HepG2 (cell line): ENCODE measurements at regions not wholly inside any gene's neighbourhood (a gene's known extent, or its start where the extent isn't known, plus 50 kb on each side); places are given as distances from the start of the nearest gene placed in this dataset.

Experiments
- ASH2L ChIP-seq: fragments of 300-600, 200-600 bp; sonication (generic); IDR thresholded peaks from 2 replicates; pipeline ENCODE4 v1.7.0; 2017; ENCODE audit warnings: low read depth, mild to moderate bottlenecking, moderate library complexity, mixed read lengths, low read length; ENCODE audit not compliant: insufficient read length
- FOXC1 ChIP-seq: sonication (generic); formaldehyde crosslinking; IDR thresholded peaks from 2 replicates; pipeline ENCODE4 v1.8.0; 2022; ENCODE audit warnings: mild to moderate bottlenecking, missing genetic modification reagents, borderline replicate concordance
- MTF2 ChIP-seq: sonication (generic); formaldehyde crosslinking; IDR thresholded peaks from 2 replicates; pipeline ENCODE4 v1.5.0; 2020; ENCODE audit warnings: missing genetic modification reagents, borderline replicate concordance
- NBN ChIP-seq: fragments of 450-650 bp; conservative IDR thresholded peaks from 2 replicates; pipeline ENCODE4 v1.6.1; 2017
- PRDM4 ChIP-seq: sonication (generic); formaldehyde crosslinking; IDR thresholded peaks from 2 replicates; pipeline ENCODE4 v1.9.0; 2021; ENCODE audit warnings: missing genetic modification reagents, borderline replicate concordance
- RNF2 ChIP-seq: fragments of 450-650 bp; conservative IDR thresholded peaks from 2 replicates; pipeline ENCODE4 v1.6.1; 2016; ENCODE audit warnings: low read depth
- SNRNP70 ChIP-seq: fragments of 200-400 bp; formaldehyde crosslinking; IDR thresholded peaks from 2 replicates; pipeline ENCODE4 v1.6.1; 2017; ENCODE audit warnings: mild to moderate bottlenecking, low read depth, low read length, moderate library complexity
- ZNF234 ChIP-seq: sonication (generic); formaldehyde crosslinking; conservative IDR thresholded peaks from 2 replicates; pipeline ENCODE4 v1.5.1; 2020; ENCODE audit warnings: mild to moderate bottlenecking, missing genetic modification reagents
- ZNF318 ChIP-seq: sonication (generic); formaldehyde crosslinking; IDR thresholded peaks from 2 replicates; pipeline ENCODE4 v1.4.0; 2020; ENCODE audit warnings: mild to moderate bottlenecking, missing genetic modification reagents
- ZNF432 ChIP-seq: sonication (generic); formaldehyde crosslinking; IDR thresholded peaks from 2 replicates; pipeline ENCODE4 v1.5.0; 2020; ENCODE audit warnings: missing genetic modification reagents, mild to moderate bottlenecking, borderline replicate concordance
- ZNF503 ChIP-seq: sonication (generic); formaldehyde crosslinking; IDR thresholded peaks from 2 replicates; pipeline ENCODE4 v1.4.0; 2020; ENCODE audit warnings: missing genetic modification reagents
- ZNF678 ChIP-seq: sonication (generic); formaldehyde crosslinking; IDR thresholded peaks from 2 replicates; pipeline ENCODE4 v1.4.0; 2020; ENCODE audit warnings: mild to moderate bottlenecking, missing genetic modification reagents
- ZNF768 ChIP-seq: sonication (generic); formaldehyde crosslinking; IDR thresholded peaks from 2 replicates; pipeline ENCODE4 v1.4.0; 2020; ENCODE audit warnings: missing genetic modification reagents
- ZNF770 ChIP-seq: sonication (generic); formaldehyde crosslinking; IDR thresholded peaks from 2 replicates; pipeline ENCODE4 v1.5.0; 2020; ENCODE audit warnings: mild to moderate bottlenecking, missing genetic modification reagents
- ZSCAN21 ChIP-seq: sonication (generic); formaldehyde crosslinking; IDR thresholded peaks from 2 replicates; pipeline ENCODE4 v1.8.0; 2022; ENCODE audit warnings: mild to moderate bottlenecking, missing genetic modification reagents, moderate library complexity, borderline replicate concordance

- no peak for TF ChIP-seq ZNF768 (CRISPR knock-in tag)
- TF ChIP-seq ZSCAN21, result peak; percentile 53
- no peak for TF ChIP-seq ASH2L
- TF ChIP-seq ZNF234, result no peak
- peak; percentile 66; the same call in 1 of the 2 replicates for TF ChIP-seq FOXC1 (CRISPR knock-in tag)
- TF ChIP-seq ZNF503 (CRISPR knock-in tag), result no peak
- no peak for TF ChIP-seq ZNF678 (CRISPR knock-in tag)
- TF ChIP-seq ZNF318 (CRISPR knock-in tag), result peak; percentile 63; the same call in 1 of the 2 replicates
- no peak for TF ChIP-seq RNF2
- TF ChIP-seq SNRNP70, result no peak
- no peak for TF ChIP-seq ZNF432 (CRISPR knock-in tag)
- TF ChIP-seq MTF2 (CRISPR knock-in tag), result no peak
- no peak for TF ChIP-seq PRDM4
- no peak for TF ChIP-seq NBN
- no peak for TF ChIP-seq ZNF770 (CRISPR knock-in tag)
These were observed 274.5 kb downstream of the MRTFB start (continued) for GRCh38 chr16:14345512-14346115.
